Cardiac septum (tissue), 1 donor: ENCODE measurements at regions not wholly inside any gene's neighbourhood (a gene's known extent, or its start where the extent isn't known, plus 50 kb on each side); places are given as distances from the start of the nearest gene placed in this dataset.
"Not testable (repeated sequence)": the region's sequence is repeated elsewhere in the genome, so short reads cannot be mapped to it uniquely, and the experiment has no call there.

Experiments used
- DNase-seq: peaks from one replicate; pipeline ENCODE4 v3.0.0-alpha.2; 2020; ENCODE audit warnings: low spot score
- intact Hi-C: fragments of 100-400 bp; cut with DNase I; formaldehyde crosslinking; loops from one replicate; pipeline ENCODE4 v1.14.0; 2022
- donor health status: DM: no; HTN: no; CAD: no.

- intact Hi-C loops, DNase-seq: not testable (repeated sequence)
These were observed 77.8 kb downstream of the LIMS4 start for GRCh38 chr2:110394769-110395168.

- peak; percentile 71 for DNase-seq
- intact Hi-C loops = not testable (repeated sequence)
These were observed 80.2 kb downstream of the LIMS4 start for GRCh38 chr2:110392366-110392765.

- DNase-seq = peak; percentile 7
- intact Hi-C loops = not testable (repeated sequence)
These were observed 81.6 kb downstream of the LIMS4 start for GRCh38 chr2:110391035-110391418.

- intact Hi-C loops = not testable (repeated sequence)
- DNase-seq = peak; percentile 10
These were observed 82.1 kb downstream of the LIMS4 start for GRCh38 chr2:110390351-110391034.

- intact Hi-C loops = not testable (repeated sequence)
- DNase-seq = peak; percentile 14
These were observed 85.6 kb downstream of the LIMS4 start for GRCh38 chr2:110387044-110387443.

GRCh38 chr2:110386546-110386945, 86.1 kb downstream of the LIMS4 start:
- peak; percentile 15 for DNase-seq

GRCh38 chr2:110384736-110385119, 87.9 kb downstream of the LIMS4 start:
- DNase-seq, intact Hi-C loops: not testable (repeated sequence)

More at GRCh38 chr2:110386546-110386945, 86.1 kb downstream of the LIMS4 start:
- intact Hi-C loops = not testable (repeated sequence)

GRCh38 chr2:110384109-110384735, 88.4 kb downstream of the LIMS4 start:
- intact Hi-C loops, DNase-seq: not testable (repeated sequence)

GRCh38 chr2:110383163-110384048, 89.2 kb downstream of the LIMS4 start:
- intact Hi-C loops, DNase-seq: not testable (repeated sequence)

- DNase-seq, intact Hi-C loops: not testable (repeated sequence)
These were observed 99.1 kb downstream of the LIMS4 start for GRCh38 chr2:110373519-110373918.

- intact Hi-C loops, DNase-seq: not testable (repeated sequence)
These were observed 101.0 kb downstream of the LIMS4 start for GRCh38 chr2:110371633-110372032.

GRCh38 chr2:110357616-110358015, 115.0 kb downstream of the LIMS4 start:
- DNase-seq, intact Hi-C loops: not testable (repeated sequence)

GRCh38 chr2:110354294-110355018, 118.2 kb downstream of the LIMS4 start:
- DNase-seq, intact Hi-C loops: not testable (repeated sequence)

- DNase-seq, intact Hi-C loops: not testable (repeated sequence)
These were observed 121.9 kb downstream of the LIMS4 start for GRCh38 chr2:110350718-110351117.

GRCh38 chr2:110348902-110349301, 123.7 kb downstream of the LIMS4 start:
- DNase-seq, intact Hi-C loops: not testable (repeated sequence)

GRCh38 chr2:110344405-110345035, 128.1 kb downstream of the LIMS4 start:
- DNase-seq = peak; percentile 35
- intact Hi-C loops = not testable (repeated sequence)

GRCh38 chr2:110342077-110342476, 129.7 kb upstream of the MTLN start:
- DNase-seq, intact Hi-C loops: not testable (repeated sequence)

GRCh38 chr2:110339126-110339525, 126.8 kb upstream of the MTLN start:
- intact Hi-C loops, DNase-seq: not testable (repeated sequence)
